SK-N-SH (cell line): ENCODE measurements at regions not wholly inside any gene's neighbourhood (a gene's known extent, or its start where the extent isn't known, plus 50 kb on each side); places are given as distances from the start of the nearest gene placed in this dataset.

ENCODE experiments used
- SIN3A ChIP-seq: IDR thresholded peaks from 2 replicates; pipeline ENCODE4 v1.6.1; 2012; ENCODE audit warnings: low read depth, mild to moderate bottlenecking, low read length, moderate library complexity, borderline replicate concordance
- TF ChIP-seq, protein P1 (sequence below): fragments of 200-600 bp; sonication (generic); IDR thresholded peaks from 2 replicates; pipeline ENCODE4 v1.6.1; 2017; ENCODE audit warnings: antibody characterized with exemption, mild to moderate bottlenecking, moderate library complexity

DNA sequence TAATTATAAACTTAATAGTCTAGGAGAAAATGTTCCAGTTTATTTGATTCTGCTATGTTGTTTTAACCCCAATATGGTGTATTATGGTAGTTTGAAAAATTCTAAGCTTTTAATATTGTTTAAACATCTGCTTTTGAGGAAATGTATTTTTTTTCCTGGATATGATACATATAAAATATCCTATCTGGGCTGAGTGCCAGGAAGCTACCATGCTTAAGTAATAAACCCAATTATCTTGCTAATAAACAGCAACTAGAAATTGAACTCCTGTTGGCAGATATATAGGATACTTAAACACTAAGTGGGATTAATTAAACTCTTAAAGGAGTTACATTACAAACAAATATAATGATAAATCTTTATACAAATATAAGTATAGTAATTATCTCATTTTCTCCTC, 293.7 kb upstream of the GRM7 start:
- no peak for TF ChIP-seq SIN3A
- TF ChIP-seq, protein P1, sequence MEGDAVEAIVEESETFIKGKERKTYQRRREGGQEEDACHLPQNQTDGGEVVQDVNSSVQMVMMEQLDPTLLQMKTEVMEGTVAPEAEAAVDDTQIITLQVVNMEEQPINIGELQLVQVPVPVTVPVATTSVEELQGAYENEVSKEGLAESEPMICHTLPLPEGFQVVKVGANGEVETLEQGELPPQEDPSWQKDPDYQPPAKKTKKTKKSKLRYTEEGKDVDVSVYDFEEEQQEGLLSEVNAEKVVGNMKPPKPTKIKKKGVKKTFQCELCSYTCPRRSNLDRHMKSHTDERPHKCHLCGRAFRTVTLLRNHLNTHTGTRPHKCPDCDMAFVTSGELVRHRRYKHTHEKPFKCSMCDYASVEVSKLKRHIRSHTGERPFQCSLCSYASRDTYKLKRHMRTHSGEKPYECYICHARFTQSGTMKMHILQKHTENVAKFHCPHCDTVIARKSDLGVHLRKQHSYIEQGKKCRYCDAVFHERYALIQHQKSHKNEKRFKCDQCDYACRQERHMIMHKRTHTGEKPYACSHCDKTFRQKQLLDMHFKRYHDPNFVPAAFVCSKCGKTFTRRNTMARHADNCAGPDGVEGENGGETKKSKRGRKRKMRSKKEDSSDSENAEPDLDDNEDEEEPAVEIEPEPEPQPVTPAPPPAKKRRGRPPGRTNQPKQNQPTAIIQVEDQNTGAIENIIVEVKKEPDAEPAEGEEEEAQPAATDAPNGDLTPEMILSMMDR: no peak
